Gastrocnemius medialis (tissue), 4 donors: ENCODE measurements at regions not wholly inside any gene's neighbourhood (a gene's known extent, or its start where the extent isn't known, plus 50 kb on each side); places are given as distances from the start of the nearest gene placed in this dataset.

Source experiments
- ATAC-seq, 2 donors: fragments of 150-250 bp; one replicate each; pipeline ENCODE4 v1.9.1; 2016
- DNase-seq, 2 donors: peaks; one replicate each; pipeline ENCODE4 v3.0.0-alpha.2; 2019
- H3K27ac ChIP-seq, 4 donors: fragments of 200-600 bp; sonication (generic); 1 replicate in 1 of 4; 2 replicates in 3 of 4; pipeline ENCODE4 v1.5.1; 2016 to 2018; ENCODE audit warnings: mild to moderate bottlenecking in 2 of 4, moderate library complexity in 1 of 4
- H3K27me3 ChIP-seq, 3 donors: fragments of 200-600 bp; sonication (generic) in 2 of 3; 1 replicate in 1 of 3; 2 replicates in 2 of 3; pipeline versions ENCODE4 v1.5.1 to v1.6.0; 2016 to 2019; ENCODE audit warnings: mild to moderate bottlenecking in 1 of 3, moderate library complexity in 1 of 3
- H3K36me3 ChIP-seq, 2 donors: fragments of 200-600 bp; sonication (generic) in 1 of 2; one replicate each; pipeline ENCODE4 v1.5.1; 2017 to 2018
- H3K4me1 ChIP-seq, 2 donors: fragments of 200-600 bp; sonication (generic) in 1 of 2; one replicate each; pipeline ENCODE4 v1.5.1; 2016 to 2017; ENCODE audit warnings: mild to moderate bottlenecking in 2 of 2
- H3K4me3 ChIP-seq, 4 donors: fragments of 200-600 bp; sonication (generic) in 3 of 4; 1 replicate in 1 of 4; 2 replicates in 3 of 4; pipeline ENCODE4 v1.5.1; 2016 to 2019; ENCODE audit warnings: mild to moderate bottlenecking in 2 of 4
- H3K9me3 ChIP-seq, 3 donors: fragments of 200-600 bp; sonication (generic) in 2 of 3; 1 replicate in 1 of 3; 2 replicates in 2 of 3; pipeline ENCODE4 v1.5.1; 2016 to 2019
- POLR2A ChIP-seq, 2 donors: fragments of 450-650 bp; IDR thresholded peaks; one replicate each; pipeline ENCODE4 v1.6.1; 2017; ENCODE audit warnings: antibody characterized with exemption in 2 of 2, mild to moderate bottlenecking in 2 of 2, moderate library complexity in 2 of 2
- in situ Hi-C, 4 donors: fragments of 200-750 bp; cut with MboI; loops; one replicate each; pipeline versions ENCODE4 v1.15.0 to v1.8.0; 2017; ENCODE audit warnings: low sequenced_read_pairs in 4 of 4
- intact Hi-C: fragments of 100-400 bp; cut with DNase I; formaldehyde crosslinking; loops from one replicate; pipeline ENCODE4 v1.15.1; 2023; ENCODE audit warnings: low total_unique reads
- TF ChIP-seq, protein P1 (sequence below), 5 experiments: fragments of 450-650 bp in 3 of 5; fragments of 200-600 bp in 2 of 5; sonication (generic) in 2 of 5; IDR thresholded peaks in 4 of 5; conservative IDR thresholded peaks in 1 of 5; 1 replicate in 4 of 5; 2 replicates in 1 of 5; pipeline ENCODE4 v1.5.1; 2016 to 2019; ENCODE audit warnings: antibody characterized with exemption in 5 of 5, mild to moderate bottlenecking in 3 of 5, moderate library complexity in 3 of 5

DNA sequence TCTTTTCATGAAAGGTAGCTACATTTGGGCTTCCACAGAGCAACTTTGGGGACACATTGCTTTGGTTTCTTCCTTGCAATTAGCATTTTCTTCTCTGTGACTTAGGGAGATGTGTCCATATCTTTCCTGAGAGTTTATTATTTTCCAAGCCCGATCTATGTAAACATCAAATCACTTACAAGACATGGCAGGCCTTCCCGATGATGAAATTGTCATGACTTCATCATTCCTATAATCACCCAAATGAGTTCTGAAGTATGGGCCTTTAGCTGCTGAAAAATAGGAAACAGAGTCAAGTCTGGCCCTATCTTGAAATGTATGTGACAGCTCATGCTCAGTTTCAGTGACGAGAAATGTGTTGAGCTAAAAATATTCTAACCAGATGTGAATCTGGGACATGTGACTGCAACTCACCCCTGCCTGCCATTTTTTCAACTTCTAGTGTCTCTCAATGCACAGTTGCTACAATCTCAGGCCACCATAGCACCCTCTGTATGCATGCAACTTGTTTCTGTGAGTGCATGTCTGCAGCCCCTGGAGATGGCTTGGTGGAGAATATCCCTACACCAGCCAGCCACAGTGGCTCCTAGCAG, 199.6 kb upstream of the MAF start:
- intact Hi-C loops, result no loop called here
- Histone ChIP-seq H3K4me3 (no peak overlapping the region), H3K36me3 (no peaks in the 10 kb centered on the region), H3K27me3 (peaks cover 0 to 4% (median 0%) of the 10 kb centered on the region in 3 donors), H3K4me1 (no peaks in the 10 kb centered on the region), H3K9me3 (no peaks in the 10 kb centered on the region), H3K27ac (no peak overlapping the region)
- ATAC-seq (no peak), DNase-seq (no peak)
- in situ Hi-C loops, result no loop called here
- TF ChIP-seq, protein P1, sequence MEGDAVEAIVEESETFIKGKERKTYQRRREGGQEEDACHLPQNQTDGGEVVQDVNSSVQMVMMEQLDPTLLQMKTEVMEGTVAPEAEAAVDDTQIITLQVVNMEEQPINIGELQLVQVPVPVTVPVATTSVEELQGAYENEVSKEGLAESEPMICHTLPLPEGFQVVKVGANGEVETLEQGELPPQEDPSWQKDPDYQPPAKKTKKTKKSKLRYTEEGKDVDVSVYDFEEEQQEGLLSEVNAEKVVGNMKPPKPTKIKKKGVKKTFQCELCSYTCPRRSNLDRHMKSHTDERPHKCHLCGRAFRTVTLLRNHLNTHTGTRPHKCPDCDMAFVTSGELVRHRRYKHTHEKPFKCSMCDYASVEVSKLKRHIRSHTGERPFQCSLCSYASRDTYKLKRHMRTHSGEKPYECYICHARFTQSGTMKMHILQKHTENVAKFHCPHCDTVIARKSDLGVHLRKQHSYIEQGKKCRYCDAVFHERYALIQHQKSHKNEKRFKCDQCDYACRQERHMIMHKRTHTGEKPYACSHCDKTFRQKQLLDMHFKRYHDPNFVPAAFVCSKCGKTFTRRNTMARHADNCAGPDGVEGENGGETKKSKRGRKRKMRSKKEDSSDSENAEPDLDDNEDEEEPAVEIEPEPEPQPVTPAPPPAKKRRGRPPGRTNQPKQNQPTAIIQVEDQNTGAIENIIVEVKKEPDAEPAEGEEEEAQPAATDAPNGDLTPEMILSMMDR (IDR thresholded peaks at IDR 0.05 in 4 of 5, conservative IDR thresholded peaks at IDR 0.05 in 1 of 5), result no peak
- TF ChIP-seq POLR2A (IDR thresholded peaks at IDR 0.05), result no peak

DNA sequence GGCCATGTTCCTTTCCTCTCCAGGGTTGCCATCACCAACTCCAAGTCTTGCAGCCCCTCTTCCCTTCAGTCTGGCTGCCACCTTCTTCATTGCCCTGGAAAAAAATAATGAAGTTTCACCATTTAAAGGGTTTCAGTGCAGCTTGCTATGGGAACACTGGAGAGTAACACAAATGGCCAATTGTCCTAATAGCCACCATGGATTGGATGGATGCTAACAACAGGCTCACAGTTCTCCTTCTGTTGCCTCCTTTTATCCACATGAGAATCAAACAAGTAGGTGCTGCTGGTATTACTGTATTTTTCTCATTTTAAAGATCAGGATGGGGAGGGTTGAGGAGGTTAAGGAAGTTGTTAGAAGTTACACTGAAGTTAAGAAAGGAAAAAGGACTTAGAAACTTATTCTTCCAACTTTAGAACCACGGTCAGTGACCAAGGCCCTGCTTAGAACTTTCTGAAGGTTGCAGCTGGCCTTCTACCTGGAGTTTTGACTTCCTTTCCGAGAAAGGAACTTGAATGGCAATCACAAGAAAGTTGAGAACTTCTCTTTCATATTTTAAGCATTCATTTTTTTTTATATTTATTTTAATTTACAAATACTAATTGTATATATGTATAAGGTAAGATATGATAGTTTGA, 198.0 kb upstream of the MAF start:
- Histone ChIP-seq H3K9me3 (no peaks in the 10 kb centered on the region), H3K4me1 (no peaks in the 10 kb centered on the region), H3K36me3 (no peaks in the 10 kb centered on the region), H3K27me3 (no peaks in the 10 kb centered on the region), H3K4me3 (no peak overlapping the region), H3K27ac (no peak overlapping the region)
- in situ Hi-C loops, result no loop called here
- DNase-seq (no peak), ATAC-seq (no peak)
- intact Hi-C loops, result no loop called here
- TF ChIP-seq, protein P1 (IDR thresholded peaks at IDR 0.05 in 4 of 5, conservative IDR thresholded peaks at IDR 0.05 in 1 of 5), result no peak
- TF ChIP-seq POLR2A (IDR thresholded peaks at IDR 0.05), result no peak

DNA sequence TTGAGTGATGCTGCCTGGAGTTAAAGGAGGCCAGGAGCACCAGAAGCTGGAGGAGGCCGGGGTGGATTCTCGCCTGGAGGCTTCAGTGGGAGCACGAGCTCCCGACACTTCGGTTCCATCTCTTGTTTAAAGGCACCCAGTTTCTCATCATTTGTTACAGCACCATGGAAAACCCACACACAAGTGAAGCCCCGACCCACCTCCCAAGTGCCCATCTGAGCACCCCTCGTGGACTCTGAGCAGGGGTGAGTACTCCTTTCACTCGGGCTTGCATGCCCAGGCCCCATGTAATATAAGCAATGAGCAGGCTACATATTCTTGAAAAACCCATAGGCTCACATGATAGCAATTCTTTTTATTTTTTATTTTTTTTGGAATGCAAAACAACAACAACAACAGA, 196.9 kb upstream of the MAF start:
- TF ChIP-seq, protein P1 (IDR thresholded peaks at IDR 0.05 in 4 of 5, conservative IDR thresholded peaks at IDR 0.05 in 1 of 5), result no peak
- TF ChIP-seq POLR2A (IDR thresholded peaks at IDR 0.05), result no peak
- Histone ChIP-seq H3K27ac (no peak overlapping the region), H3K9me3 (no peaks in the 10 kb centered on the region), H3K4me3 (no peak overlapping the region), H3K4me1 (no peaks in the 10 kb centered on the region), H3K27me3 (no peaks in the 10 kb centered on the region), H3K36me3 (no peaks in the 10 kb centered on the region)
- ATAC-seq (no peak), DNase-seq (no peak)
- in situ Hi-C loops (no loop called here), intact Hi-C loops (no loop called here)

DNA sequence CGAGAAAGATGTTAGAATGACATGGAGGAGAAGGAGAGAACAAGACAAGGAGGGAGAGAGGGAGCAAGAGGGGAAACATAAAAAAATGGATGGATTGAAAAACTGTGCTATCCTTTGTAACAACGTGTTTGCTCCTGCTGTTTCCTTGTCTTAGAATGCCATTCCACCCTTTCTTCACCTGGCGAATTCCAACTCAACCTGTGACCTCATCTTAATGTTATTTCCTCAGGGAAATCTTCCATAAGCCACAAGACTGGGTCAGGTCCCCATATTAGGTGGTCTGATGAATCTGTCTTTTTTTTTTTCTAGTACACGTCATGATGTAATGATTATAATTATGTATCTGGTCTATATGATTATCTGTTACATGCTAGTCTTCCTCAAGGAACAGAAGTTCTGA, 195.0 kb upstream of the MAF start:
- TF ChIP-seq, protein P1 (IDR thresholded peaks at IDR 0.05 in 4 of 5, conservative IDR thresholded peaks at IDR 0.05 in 1 of 5), result no peak
- no peak for TF ChIP-seq POLR2A (IDR thresholded peaks at IDR 0.05)
- Histone ChIP-seq H3K27ac (no peak overlapping the region), H3K36me3 (no peaks in the 10 kb centered on the region), H3K27me3 (no peaks in the 10 kb centered on the region), H3K9me3 (no peaks in the 10 kb centered on the region), H3K4me3 (no peak overlapping the region), H3K4me1 (no peaks in the 10 kb centered on the region)
- intact Hi-C loops (no loop called here), in situ Hi-C loops (no loop called here)
- DNase-seq (no peak), ATAC-seq (no peak)

DNA sequence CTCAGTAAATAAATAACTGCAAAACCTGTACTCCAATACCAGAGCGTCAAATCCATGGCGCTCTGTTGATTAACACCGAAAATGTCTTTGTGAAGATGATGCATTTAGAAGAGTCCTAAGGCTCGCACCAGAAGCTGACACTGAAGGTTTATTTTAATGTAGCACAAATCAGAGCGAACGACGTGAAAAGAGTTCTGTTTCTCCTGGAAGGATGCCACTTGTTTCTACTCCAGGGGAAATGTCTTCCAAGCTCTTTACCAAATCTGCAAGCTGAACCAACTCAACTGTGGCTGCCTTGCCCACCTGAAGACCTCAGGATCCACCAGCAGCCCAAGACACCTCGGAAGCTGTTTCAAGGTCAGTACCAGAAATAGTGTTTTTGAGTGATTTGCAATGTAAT, 194.4 kb upstream of the MAF start:
- intact Hi-C loops (no loop called here), in situ Hi-C loops (no loop called here)
- H3K27ac ChIP-seq, result no peak overlapping the region

More for the DNA sequence above, 194.4 kb upstream of the MAF start:
- no peak overlapping the region for H3K4me3 ChIP-seq
- no peak for DNase-seq
- no peaks in the 10 kb centered on the region for H3K9me3 ChIP-seq
- no peaks in the 10 kb centered on the region for H3K36me3 ChIP-seq
- ATAC-seq, result no peak
- H3K4me1 ChIP-seq, result no peaks in the 10 kb centered on the region
- no peaks in the 10 kb centered on the region for H3K27me3 ChIP-seq
- TF ChIP-seq, protein P1 (IDR thresholded peaks at IDR 0.05 in 4 of 5, conservative IDR thresholded peaks at IDR 0.05 in 1 of 5), result no peak
- no peak for TF ChIP-seq POLR2A (IDR thresholded peaks at IDR 0.05)
